MCF 10A (cell line): ENCODE measurements at regions not wholly inside any gene's neighbourhood (a gene's known extent, or its start where the extent isn't known, plus 50 kb on each side); places are given as distances from the start of the nearest gene placed in this dataset.
"Not testable (repeated sequence)": the region's sequence is repeated elsewhere in the genome, so short reads cannot be mapped to it uniquely, and the experiment has no call there.

Experiments
- BruUV-seq: library from RNA; stranded (reverse); fragments of 400-500 nt; replicated peaks from 2 replicates; lab custom pipeline; 2021; lab: Mats Ljungman, UMichigan
- CTCF ChIA-PET: fragments of 300-600 bp; sonication (Branson Sonifier 250); formaldehyde crosslinking; extraction: SDS; loops from one replicate; lab custom pipeline; 2021; ENCODE audit warnings: antibody characterized with exemption, inconsistent platforms; lab: Yijun Ruan, JAX
- POLR2A ChIA-PET: fragments of 300-600, 350-650 bp; sonication (Branson Sonifier 250); formaldehyde crosslinking; extraction: SDS; loops from one replicate; lab custom pipeline; 2020; ENCODE audit warnings: antibody characterized with exemption, inconsistent platforms; lab: Yijun Ruan, JAX
- DNase-seq: peaks from one replicate; pipeline ENCODE4 v3.0.0-alpha.2; 2018; ENCODE audit not compliant: unreplicated experiment
- H3K27ac Mint-ChIP-seq: one replicate; pipeline ENCODE4 v1.8.0; 2022; ENCODE audit warnings: mild to moderate bottlenecking, low read depth, mixed read lengths; ENCODE audit not compliant: unreplicated experiment
- H3K27me3 Mint-ChIP-seq: one replicate; pipeline ENCODE4 v1.8.0; 2022; ENCODE audit warnings: mixed read lengths; ENCODE audit not compliant: insufficient read depth, unreplicated experiment
- H3K36me3 Mint-ChIP-seq: one replicate; pipeline ENCODE4 v1.8.0; 2022; ENCODE audit warnings: mild to moderate bottlenecking, moderate library complexity, mixed read lengths; ENCODE audit not compliant: insufficient read depth, unreplicated experiment
- H3K4me1 Mint-ChIP-seq: one replicate; pipeline ENCODE4 v1.8.0; 2022; ENCODE audit warnings: mixed read lengths; ENCODE audit not compliant: insufficient read depth, unreplicated experiment
- H3K4me3 Mint-ChIP-seq: one replicate; pipeline ENCODE4 v1.8.0; 2022; ENCODE audit warnings: mild to moderate bottlenecking, moderate library complexity, mixed read lengths; ENCODE audit not compliant: unreplicated experiment
- H3K9me3 Mint-ChIP-seq: one replicate; pipeline ENCODE4 v1.8.0; 2022; ENCODE audit warnings: mixed read lengths; ENCODE audit not compliant: unreplicated experiment
- CTCF ChIP-seq: fragments of 200-600 bp; IDR thresholded peaks from one replicate; pipeline ENCODE4 v1.8.0; 2022; ENCODE audit warnings: antibody characterized with exemption, mild to moderate bottlenecking; ENCODE audit not compliant: unreplicated experiment
- intact Hi-C: fragments of 100-400 bp; cut with micrococcal nuclease; formaldehyde crosslinking; loops from 2 replicates; pipeline ENCODE4 v1.14.1; 2022

DNA sequence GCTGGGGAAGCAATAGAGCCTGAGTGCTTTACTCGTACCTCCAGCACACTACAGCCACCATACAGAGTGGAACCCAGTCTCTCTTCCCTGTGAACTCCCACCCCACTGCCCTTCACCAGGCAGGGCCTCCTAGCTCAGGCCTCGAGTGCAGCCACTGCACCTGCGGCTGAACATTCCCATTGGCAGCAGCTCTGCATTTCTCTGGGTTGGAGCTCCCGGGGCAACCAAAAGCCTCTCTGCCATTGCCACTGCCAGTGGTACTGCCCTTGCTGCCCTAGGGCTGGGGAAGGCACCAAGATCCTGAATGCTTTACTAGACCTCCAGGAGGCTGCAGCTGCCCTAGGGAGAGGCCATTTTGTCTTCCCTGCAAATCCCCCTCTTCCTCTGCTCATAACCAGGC is 266.8 kb downstream of the TDRD3 start:
- intact Hi-C loops = no loop called here
- Mint-ChIP-seq H3K27me3 (peaks cover 36% of the 10 kb centered on the region), H3K27ac (no peak overlapping the region), H3K9me3 (peaks cover 10% of the 10 kb centered on the region), H3K4me3 (no peak overlapping the region), H3K4me1 (no peaks in the 10 kb centered on the region), H3K36me3 (no peaks in the 10 kb centered on the region)
- no peak for DNase-seq
- no peak for TF ChIP-seq CTCF
- POLR2A ChIA-PET = no interaction called here
- BruUV-seq = no TSS peak
- CTCF ChIA-PET = interaction anchor here (0.6 to 1.6 kb wide), 5 partner anchors 8 to 1290 kb away, joined by 3 to 5 read pairs (median 3); no protein-coding TSS in a partner anchor

DNA sequence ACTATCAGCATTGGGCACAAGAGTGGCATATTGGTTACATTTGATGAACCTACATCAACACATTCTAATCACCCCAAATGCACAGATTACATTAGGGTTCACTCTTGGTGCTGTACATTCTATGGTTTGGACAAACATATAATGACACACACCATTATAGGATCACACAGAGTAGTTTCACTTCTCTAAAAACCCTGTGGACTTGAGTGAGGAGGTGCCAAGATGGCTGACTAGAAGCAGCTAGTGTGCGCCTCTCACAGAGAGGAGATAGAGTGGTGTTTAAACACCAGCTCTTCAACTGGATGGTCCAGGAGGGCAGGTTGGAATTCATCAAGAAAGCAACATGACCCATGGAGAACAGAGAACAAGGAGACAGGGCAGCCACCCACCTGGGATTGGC is 265.6 kb downstream of the TDRD3 start:
- Mint-ChIP-seq H3K9me3 (peaks cover 14% of the 10 kb centered on the region), H3K36me3 (no peaks in the 10 kb centered on the region), H3K4me3 (no peak overlapping the region), H3K4me1 (no peaks in the 10 kb centered on the region), H3K27me3 (peaks cover 36% of the 10 kb centered on the region), H3K27ac (no peak overlapping the region)
- no peak for DNase-seq
- ChIA-PET POLR2A (no interaction called here), CTCF (interaction anchor here (1.1 to 1.6 kb wide), 2 partner anchors 9 to 747 kb away, joined by 3 to 4 read pairs; no protein-coding TSS in a partner anchor)
- intact Hi-C loops = no loop called here
- TF ChIP-seq CTCF = no peak
- no TSS peak for BruUV-seq

DNA sequence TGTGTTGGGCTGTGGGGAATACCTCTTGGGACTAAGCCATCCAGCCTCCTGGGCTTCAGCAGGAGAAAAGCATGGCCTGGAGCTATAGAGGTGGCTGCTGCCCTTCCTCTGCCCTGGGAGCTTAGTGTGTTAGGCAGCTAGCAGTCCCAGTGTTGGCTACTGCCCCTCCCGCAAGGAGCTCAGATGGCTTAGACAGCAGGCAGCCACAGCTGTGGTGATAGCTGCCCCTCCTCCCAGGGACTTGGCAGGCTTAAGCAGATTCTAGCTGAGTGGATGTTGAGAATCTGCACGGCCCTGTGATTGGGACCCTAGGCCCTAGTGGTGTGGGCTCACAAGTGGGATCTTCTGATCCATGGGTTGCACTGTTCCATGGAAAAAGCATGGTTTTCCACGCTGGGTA is 264.5 kb downstream of the TDRD3 start:
- Mint-ChIP-seq H3K9me3 (peaks cover 14% of the 10 kb centered on the region), H3K4me3 (no peak overlapping the region), H3K4me1 (no peaks in the 10 kb centered on the region), H3K27ac (no peak overlapping the region), H3K36me3 (no peaks in the 10 kb centered on the region), H3K27me3 (peaks cover 45% of the 10 kb centered on the region)
- intact Hi-C loops = no loop called here
- no peak for DNase-seq
- TF ChIP-seq CTCF = no peak
- BruUV-seq = no TSS peak
- ChIA-PET CTCF (interaction anchor here (0.6 to 1.6 kb wide), 2 partner anchors 748 to 1850 kb away, joined by 3 to 4 read pairs; no protein-coding TSS in a partner anchor), POLR2A (no interaction called here)

GRCh38 chr13:60657586-60657985 is 260.6 kb downstream of the TDRD3 start:
- BruUV-seq, POLR2A ChIA-PET, H3K36me3 Mint-ChIP-seq, H3K4me1 Mint-ChIP-seq, H3K27ac Mint-ChIP-seq, H3K4me3 Mint-ChIP-seq, intact Hi-C loops, DNase-seq: not testable (repeated sequence)
- Mint-ChIP-seq H3K9me3 (peaks cover 14% of the 10 kb centered on the region), H3K27me3 (peaks cover 46% of the 10 kb centered on the region)
- CTCF ChIA-PET = interaction anchor here (0.5 kb wide), 1 partner anchor 37 kb away, joined by 4 read pairs; no protein-coding TSS in a partner anchor
